Testis (tissue), 2 donors: ENCODE measurements at regions not wholly inside any gene's neighbourhood (a gene's known extent, or its start where the extent isn't known, plus 50 kb on each side); places are given as distances from the start of the nearest gene placed in this dataset.
A peak's percentile ranks its signal among the peaks of the same experiment; 100 is the strongest.
"Not testable (repeated sequence)": the region's sequence is repeated elsewhere in the genome, so short reads cannot be mapped to it uniquely, and the experiment has no call there.

Experiments used
- DNase-seq: peaks from one replicate; pipeline ENCODE4 v3.0.0-alpha.2; 2019
- H3K27ac ChIP-seq, 2 donors: fragments of 200-600 bp; sonication (generic); one replicate each; pipeline ENCODE4 v1.5.1; 2019
- H3K27me3 ChIP-seq: fragments of 200-600 bp; sonication (generic); one replicate; pipeline ENCODE4 v1.5.1; 2019
- H3K36me3 ChIP-seq: fragments of 200-600 bp; sonication (generic); one replicate; pipeline ENCODE4 v1.5.1; 2017; ENCODE audit warnings: low read depth; ENCODE audit errors: missing control alignments
- H3K4me1 ChIP-seq: fragments of 200-600 bp; sonication (generic); one replicate; pipeline ENCODE4 v1.5.1; 2019
- H3K4me3 ChIP-seq, 2 donors: fragments of 200-600 bp; sonication (generic); one replicate each; pipeline ENCODE4 v1.5.1; 2017 to 2019
- H3K9me3 ChIP-seq: fragments of 200-600 bp; sonication (generic); one replicate; pipeline ENCODE4 v1.5.1; 2017
- POLR2A ChIP-seq: fragments of 450-650 bp; IDR thresholded peaks from one replicate; pipeline ENCODE4 v1.6.1; 2017; ENCODE audit warnings: antibody characterized with exemption, mild to moderate bottlenecking, moderate library complexity
- WGBS, 2 donors: methylation state at CpG; one replicate each; pipeline ENCODE4 v1.1.5; 2018; 5-methylcytosine and 5-hydroxymethylcytosine counted together
- intact Hi-C: fragments of 100-400 bp; cut with DNase I; formaldehyde crosslinking; loops from one replicate; pipeline ENCODE4 v1.15.1; 2023; ENCODE audit warnings: low total_unique reads
- TF ChIP-seq, protein P1 (sequence below), 3 experiments: fragments of 450-650 bp in 2 of 3; fragments of 200-600 bp in 1 of 3; sonication (generic) in 1 of 3; IDR thresholded peaks; one replicate each; pipeline ENCODE4 v1.5.1; 2016 to 2019; ENCODE audit warnings: antibody characterized with exemption in 3 of 3, mild to moderate bottlenecking in 2 of 3, moderate library complexity in 1 of 3

DNA sequence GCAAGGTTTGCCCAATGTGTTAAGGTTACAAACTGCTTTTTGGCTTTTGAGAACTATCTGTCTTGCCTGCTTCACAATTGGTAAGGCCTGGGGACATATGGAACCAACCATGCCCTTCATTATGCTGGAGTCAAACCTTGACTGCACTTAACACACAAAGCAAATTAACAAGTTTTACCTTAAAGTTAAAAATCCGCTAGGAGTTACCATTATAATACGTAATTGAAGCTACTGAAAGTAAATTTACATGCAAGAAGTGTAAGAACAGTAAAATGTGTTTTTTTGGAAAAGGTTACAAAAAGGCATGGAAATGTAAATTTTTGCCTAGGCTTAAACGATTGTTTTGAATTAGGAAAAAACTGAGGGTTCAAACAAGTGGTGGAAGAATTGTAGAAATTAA, 69.7 kb downstream of the BMP15 start:
- Histone ChIP-seq H3K9me3 (no peaks in the 10 kb centered on the region), H3K4me3 (no peak overlapping the region), H3K4me1 (no peaks in the 10 kb centered on the region), H3K27ac (no peak overlapping the region), H3K36me3 (no peaks in the 10 kb centered on the region), H3K27me3 (no peaks in the 10 kb centered on the region)
- TF ChIP-seq POLR2A: no peak
- TF ChIP-seq, protein P1, sequence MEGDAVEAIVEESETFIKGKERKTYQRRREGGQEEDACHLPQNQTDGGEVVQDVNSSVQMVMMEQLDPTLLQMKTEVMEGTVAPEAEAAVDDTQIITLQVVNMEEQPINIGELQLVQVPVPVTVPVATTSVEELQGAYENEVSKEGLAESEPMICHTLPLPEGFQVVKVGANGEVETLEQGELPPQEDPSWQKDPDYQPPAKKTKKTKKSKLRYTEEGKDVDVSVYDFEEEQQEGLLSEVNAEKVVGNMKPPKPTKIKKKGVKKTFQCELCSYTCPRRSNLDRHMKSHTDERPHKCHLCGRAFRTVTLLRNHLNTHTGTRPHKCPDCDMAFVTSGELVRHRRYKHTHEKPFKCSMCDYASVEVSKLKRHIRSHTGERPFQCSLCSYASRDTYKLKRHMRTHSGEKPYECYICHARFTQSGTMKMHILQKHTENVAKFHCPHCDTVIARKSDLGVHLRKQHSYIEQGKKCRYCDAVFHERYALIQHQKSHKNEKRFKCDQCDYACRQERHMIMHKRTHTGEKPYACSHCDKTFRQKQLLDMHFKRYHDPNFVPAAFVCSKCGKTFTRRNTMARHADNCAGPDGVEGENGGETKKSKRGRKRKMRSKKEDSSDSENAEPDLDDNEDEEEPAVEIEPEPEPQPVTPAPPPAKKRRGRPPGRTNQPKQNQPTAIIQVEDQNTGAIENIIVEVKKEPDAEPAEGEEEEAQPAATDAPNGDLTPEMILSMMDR (IDR thresholded peaks at IDR 0.05): no peak
- 79 to 92% methylated on average over 3 of the region's 3 CpGs for WGBS, 2 donors
- DNase-seq: no peak
- intact Hi-C loops: no loop called here

DNA sequence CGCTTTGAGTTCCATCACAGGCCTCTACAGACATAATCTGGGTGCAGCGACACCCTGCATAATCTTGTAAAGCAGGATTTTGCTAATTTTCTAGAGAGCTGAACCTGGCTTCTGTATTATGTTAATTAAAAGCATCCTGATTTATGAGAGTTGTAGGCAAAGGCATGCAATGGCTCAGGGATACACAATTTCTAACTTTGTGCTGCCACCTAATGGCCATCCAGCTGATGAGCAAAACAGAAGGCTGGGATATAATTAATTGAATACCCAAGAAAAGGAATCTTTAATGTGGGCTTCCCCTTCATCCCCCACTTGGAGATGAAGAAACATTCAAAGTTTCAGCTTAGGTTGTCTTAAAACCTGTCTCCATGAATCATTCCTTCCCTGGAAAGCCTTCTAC, 78.1 kb downstream of the BMP15 start:
- no peak overlapping the region for H3K27ac ChIP-seq
- H3K4me3 ChIP-seq: no peak overlapping the region
- H3K36me3 ChIP-seq: no peaks in the 10 kb centered on the region
- no peaks in the 10 kb centered on the region for H3K4me1 ChIP-seq
- H3K9me3 ChIP-seq: no peaks in the 10 kb centered on the region
- peak; percentile 36 for DNase-seq
- 53 to 69% methylated on average over 2 of the region's 2 CpGs for WGBS, 2 donors
- intact Hi-C loops: no loop called here
- H3K27me3 ChIP-seq: no peaks in the 10 kb centered on the region
- no peak for TF ChIP-seq POLR2A
- TF ChIP-seq, protein P1 (IDR thresholded peaks at IDR 0.05): peak in 1 of 3 experiments; percentile 37

DNA sequence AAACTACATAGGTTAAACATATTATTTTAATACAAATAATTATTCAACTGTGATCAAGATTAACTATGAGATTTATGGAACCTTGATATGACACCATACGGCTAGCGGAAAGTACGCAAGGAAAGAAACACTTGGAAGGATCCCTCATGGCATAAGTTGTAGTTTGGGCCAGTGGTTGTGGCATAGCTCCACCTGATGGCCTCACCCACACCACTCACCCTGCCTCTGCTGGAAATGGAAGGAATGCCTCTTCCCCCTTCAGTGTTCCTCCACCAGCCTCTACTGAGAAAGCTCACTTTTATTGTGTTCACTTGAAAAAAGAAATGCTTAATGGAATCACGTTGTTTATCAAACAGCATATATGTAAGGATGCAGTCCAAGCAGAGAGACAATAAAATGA, 86.4 kb downstream of the BMP15 start:
- no peaks in the 10 kb centered on the region for H3K36me3 ChIP-seq
- H3K27ac ChIP-seq: no peak overlapping the region
- H3K4me3 ChIP-seq: no peak overlapping the region
- no peak for TF ChIP-seq POLR2A
- no peak for DNase-seq
- intact Hi-C loops: no loop called here
- H3K4me1 ChIP-seq: no peaks in the 10 kb centered on the region
- 83 to 86% methylated on average over 4 of the region's 4 CpGs for WGBS, 2 donors
- no peaks in the 10 kb centered on the region for H3K27me3 ChIP-seq
- H3K9me3 ChIP-seq: no peaks in the 10 kb centered on the region

DNA sequence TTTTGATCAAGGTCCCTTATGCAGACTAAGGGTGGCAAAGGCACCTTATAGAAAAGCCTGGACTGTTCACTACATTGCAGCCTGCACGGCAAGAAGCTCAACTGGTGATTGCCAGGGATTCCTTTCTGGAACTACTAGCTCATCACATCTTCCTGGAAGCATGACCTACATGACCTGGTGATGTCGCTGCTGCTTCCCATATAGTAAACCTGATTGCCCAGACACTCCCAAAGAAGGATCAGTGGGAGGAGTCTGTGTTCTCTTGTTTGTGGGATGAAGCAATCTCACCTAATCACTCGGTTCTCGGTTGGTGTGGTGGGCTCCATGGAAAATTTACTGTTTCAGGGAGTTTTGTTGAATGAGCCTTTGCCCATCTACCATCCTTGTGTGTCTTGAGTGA, 89.8 kb downstream of the BMP15 start:
- H3K27ac ChIP-seq, H3K27me3 ChIP-seq, H3K36me3 ChIP-seq, DNase-seq, H3K4me1 ChIP-seq, intact Hi-C loops, H3K4me3 ChIP-seq, H3K9me3 ChIP-seq: not testable (repeated sequence)
- no CpG with 5 or more reads among the region's 4 CpGs for WGBS, 2 donors

DNA sequence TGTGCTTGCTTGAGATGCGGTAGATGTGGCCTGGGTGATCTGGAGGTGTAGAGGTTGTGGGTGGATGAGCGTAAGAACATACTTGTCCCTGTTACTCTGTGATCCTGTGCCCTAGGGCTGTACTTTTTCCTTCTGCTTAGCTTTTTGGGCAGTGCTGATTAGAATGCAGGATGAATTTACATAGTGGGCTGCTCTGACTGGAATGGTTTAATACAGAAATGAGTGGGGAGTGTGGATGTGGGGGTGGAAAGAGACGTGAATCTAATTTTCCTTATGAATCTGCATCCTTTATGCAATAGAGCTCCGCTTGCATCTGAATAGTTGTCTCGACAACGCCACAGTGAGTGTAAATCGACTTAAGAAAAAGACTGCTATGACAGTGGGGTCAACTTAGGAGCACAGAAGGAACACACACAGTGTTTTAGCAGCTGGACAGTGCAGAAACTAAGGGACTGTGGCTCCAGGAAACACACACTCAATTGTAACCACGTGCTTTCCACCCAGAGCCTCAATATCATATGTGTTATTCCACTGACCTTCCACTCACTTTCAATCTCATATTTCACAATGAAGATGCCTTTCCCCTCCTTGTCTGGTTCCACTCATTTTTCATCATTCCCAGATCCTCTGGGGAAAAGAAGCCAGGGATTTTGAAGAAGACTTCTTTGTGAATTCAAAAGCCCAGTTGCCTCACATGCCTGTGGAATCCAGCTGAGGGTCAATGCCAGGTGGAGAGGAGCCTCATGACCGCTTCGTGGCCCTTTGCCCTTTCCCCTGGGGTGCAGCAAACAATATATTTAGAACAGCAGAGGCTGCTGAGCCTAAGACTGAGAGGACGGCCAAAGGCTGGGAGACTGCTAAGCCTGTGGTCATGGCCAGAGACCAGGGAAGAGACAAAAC, 91.4 kb downstream of the BMP15 start:
- H3K9me3 ChIP-seq, DNase-seq, H3K36me3 ChIP-seq, H3K27ac ChIP-seq, H3K4me3 ChIP-seq, intact Hi-C loops, H3K4me1 ChIP-seq, H3K27me3 ChIP-seq: not testable (repeated sequence)
- 39 to 58% methylated on average over 9 to 11 of the region's 11 CpGs for WGBS, 2 donors

DNA sequence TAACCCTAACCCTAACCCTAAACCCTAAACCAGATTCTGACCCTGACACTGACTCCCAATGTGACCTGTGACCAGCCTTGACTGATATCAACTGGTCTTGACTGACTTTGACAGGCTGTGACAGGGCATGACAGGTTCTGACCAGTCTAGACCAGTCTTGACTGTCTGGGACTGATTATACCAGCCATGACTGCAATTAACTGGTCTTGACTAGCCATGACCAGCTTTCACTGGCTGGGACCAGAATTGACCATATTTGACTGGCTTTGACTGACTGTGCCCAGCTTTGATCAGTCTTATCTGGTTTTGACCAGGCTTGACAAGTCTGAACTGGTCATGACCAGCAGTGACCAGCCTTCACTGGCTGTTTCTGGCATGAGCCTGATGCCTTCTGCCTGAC, 95.5 kb downstream of the BMP15 start:
- no peaks in the 10 kb centered on the region for H3K9me3 ChIP-seq
- no peaks in the 10 kb centered on the region for H3K36me3 ChIP-seq
- no peaks in the 10 kb centered on the region for H3K27me3 ChIP-seq
- intact Hi-C loops: no loop called here
- no peak for DNase-seq
- no peak overlapping the region for H3K27ac ChIP-seq
- H3K4me3 ChIP-seq: no peak overlapping the region
- no peaks in the 10 kb centered on the region for H3K4me1 ChIP-seq
- TF ChIP-seq POLR2A: no peak
- TF ChIP-seq, protein P1 (IDR thresholded peaks at IDR 0.05): no peak
